ENCODE measurements at regions not wholly inside any gene's neighbourhood (a gene's known extent, or its start where the extent isn't known, plus 50 kb on each side); places are given as distances from the start of the nearest gene placed in this dataset.

DNA sequence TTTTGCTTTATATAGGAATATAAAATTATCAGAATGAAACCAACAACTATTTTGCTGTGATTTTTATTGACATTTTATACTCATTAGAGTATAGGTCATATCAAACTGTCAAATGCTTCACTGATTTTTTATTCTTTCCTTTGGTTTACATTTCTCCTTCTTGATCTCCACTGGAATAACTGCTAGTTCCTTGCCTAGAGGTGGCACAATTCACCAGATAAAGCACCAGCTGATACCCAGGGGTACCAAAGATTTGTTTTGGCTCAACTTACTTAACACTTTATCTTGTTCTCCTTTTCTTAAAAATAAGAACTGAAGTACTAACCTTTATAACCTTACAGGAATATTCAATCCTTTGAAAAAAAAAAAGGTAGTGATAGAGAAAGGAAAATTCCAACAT, 725.1 kb upstream of the CHORDC1 start:
- no peak for DNase-seq
- Histone ChIP-seq H3K4me1 (no peaks in the 10 kb centered on the region), H3K36me3 (ENCODE audit: control insufficient read depth, insufficient read depth, low read length) (no peaks in the 10 kb centered on the region), H3K4me3 (ENCODE audit: low read depth, low read length) (no peak overlapping the region), H3K27me3 (replicated peaks; ENCODE audit: control insufficient read depth, insufficient read depth, low read length) (no peaks in the 10 kb centered on the region), H3K9me3 (no peaks in the 10 kb centered on the region)
- ChIA-PET CTCF (no interaction called here), POLR2A (no interaction called here)
- TF ChIP-seq, protein P1, sequence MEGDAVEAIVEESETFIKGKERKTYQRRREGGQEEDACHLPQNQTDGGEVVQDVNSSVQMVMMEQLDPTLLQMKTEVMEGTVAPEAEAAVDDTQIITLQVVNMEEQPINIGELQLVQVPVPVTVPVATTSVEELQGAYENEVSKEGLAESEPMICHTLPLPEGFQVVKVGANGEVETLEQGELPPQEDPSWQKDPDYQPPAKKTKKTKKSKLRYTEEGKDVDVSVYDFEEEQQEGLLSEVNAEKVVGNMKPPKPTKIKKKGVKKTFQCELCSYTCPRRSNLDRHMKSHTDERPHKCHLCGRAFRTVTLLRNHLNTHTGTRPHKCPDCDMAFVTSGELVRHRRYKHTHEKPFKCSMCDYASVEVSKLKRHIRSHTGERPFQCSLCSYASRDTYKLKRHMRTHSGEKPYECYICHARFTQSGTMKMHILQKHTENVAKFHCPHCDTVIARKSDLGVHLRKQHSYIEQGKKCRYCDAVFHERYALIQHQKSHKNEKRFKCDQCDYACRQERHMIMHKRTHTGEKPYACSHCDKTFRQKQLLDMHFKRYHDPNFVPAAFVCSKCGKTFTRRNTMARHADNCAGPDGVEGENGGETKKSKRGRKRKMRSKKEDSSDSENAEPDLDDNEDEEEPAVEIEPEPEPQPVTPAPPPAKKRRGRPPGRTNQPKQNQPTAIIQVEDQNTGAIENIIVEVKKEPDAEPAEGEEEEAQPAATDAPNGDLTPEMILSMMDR (IDR thresholded peaks at IDR 0.05; ENCODE audit: insufficient read depth in 1 of 2, low read depth in 1 of 2, low read length in 1 of 2, severe bottlenecking in 1 of 2, unreplicated experiment in 1 of 2), result no peak
- H3K36me3 Mint-ChIP-seq (ENCODE audit: insufficient read depth, unreplicated experiment), result no peaks in the 10 kb centered on the region
- peaks cover 7% of the 10 kb centered on the region for H3K4me1 Mint-ChIP-seq (ENCODE audit: low read depth, unreplicated experiment)
- H3K27ac Mint-ChIP-seq (ENCODE audit: unreplicated experiment), result no peak overlapping the region
- no peak overlapping the region for H3K4me3 Mint-ChIP-seq (ENCODE audit: unreplicated experiment)
- H3K27me3 Mint-ChIP-seq (ENCODE audit: insufficient read depth, unreplicated experiment), result peaks cover 2% of the 10 kb centered on the region
- intact Hi-C loops (cut with micrococcal nuclease; ENCODE audit: unreplicated experiment), result loop anchor here (1.0 to 10.0 kb wide), 2 partner anchors 303 to 472 kb away; no protein-coding TSS in a partner anchor
- BruUV-seq (replicated peaks), result no TSS peak
- no peaks in the 10 kb centered on the region for H3K9me3 Mint-ChIP-seq (ENCODE audit: unreplicated experiment)

DNA sequence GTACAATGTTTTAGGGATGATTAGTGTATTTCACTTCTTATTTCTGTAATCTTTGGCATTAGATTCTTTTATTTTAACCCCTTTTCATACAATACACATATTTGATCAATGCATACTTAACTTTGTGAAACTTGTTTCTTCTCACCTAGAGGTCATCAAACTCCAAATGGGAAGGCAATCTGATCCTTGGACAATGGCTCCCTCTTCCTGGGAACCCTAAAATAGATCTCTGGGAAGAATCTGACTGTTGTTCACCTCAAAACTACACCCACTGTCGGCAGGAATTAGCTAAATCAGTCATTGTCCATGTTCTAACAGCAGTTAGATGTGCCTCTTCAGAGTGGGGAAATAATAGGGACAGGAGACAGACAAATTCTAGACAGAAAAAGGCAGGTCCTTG, 707.4 kb upstream of the CHORDC1 start:
- no peaks in the 10 kb centered on the region for H3K27me3 ChIP-seq (replicated peaks; ENCODE audit: control insufficient read depth, insufficient read depth, low read length)
- Mint-ChIP-seq H3K9me3 (ENCODE audit: unreplicated experiment) (no peaks in the 10 kb centered on the region), H3K36me3 (ENCODE audit: insufficient read depth, unreplicated experiment) (no peaks in the 10 kb centered on the region), H3K4me3 (ENCODE audit: unreplicated experiment) (no peak overlapping the region), H3K27ac (ENCODE audit: unreplicated experiment) (no peak overlapping the region), H3K27me3 (ENCODE audit: insufficient read depth, unreplicated experiment) (peaks cover 12% of the 10 kb centered on the region), H3K4me1 (ENCODE audit: low read depth, unreplicated experiment) (no peaks in the 10 kb centered on the region)
- H3K4me3 ChIP-seq (ENCODE audit: low read depth, low read length), result no peak overlapping the region
- H3K36me3 ChIP-seq (ENCODE audit: control insufficient read depth, insufficient read depth, low read length), result no peaks in the 10 kb centered on the region
- ChIA-PET CTCF (interaction anchor here (0.9 kb wide), 1 partner anchor 291 kb away, joined by 3 read pairs; no protein-coding TSS in a partner anchor), POLR2A (no interaction called here)
- no peaks in the 10 kb centered on the region for H3K9me3 ChIP-seq
- H3K4me1 ChIP-seq, result no peaks in the 10 kb centered on the region
- intact Hi-C loops (cut with micrococcal nuclease; ENCODE audit: unreplicated experiment), result loop anchor here (5.0 kb wide), 1 partner anchor 453 kb away; no protein-coding TSS in a partner anchor
- no peak for DNase-seq
- BruUV-seq (replicated peaks), result no TSS peak
- TF ChIP-seq, protein P1 (IDR thresholded peaks at IDR 0.05; ENCODE audit: insufficient read depth in 1 of 2, low read depth in 1 of 2, low read length in 1 of 2, severe bottlenecking in 1 of 2, unreplicated experiment in 1 of 2), result no peak

DNA sequence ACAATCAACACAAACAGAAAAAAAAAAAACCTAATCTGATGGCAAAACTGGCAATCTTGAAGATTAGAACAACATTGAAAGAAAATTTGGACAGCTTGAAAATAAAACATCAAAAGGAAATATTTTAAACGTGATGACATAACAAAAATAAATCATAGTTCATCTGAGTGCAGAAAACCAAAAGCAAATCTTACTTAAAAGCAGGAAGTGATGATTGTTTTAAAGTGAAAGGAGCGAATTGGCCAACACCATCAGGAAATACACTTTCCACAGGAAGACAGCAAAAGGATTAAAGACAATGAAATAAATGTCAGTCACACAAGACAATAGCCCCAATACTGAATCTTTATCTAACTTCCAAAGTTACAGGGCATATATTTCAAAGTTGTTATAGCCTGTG, 696.5 kb upstream of the CHORDC1 start:
- Histone ChIP-seq H3K4me1 (no peaks in the 10 kb centered on the region), H3K9me3 (peaks cover 3% of the 10 kb centered on the region; the same call in 1 of the 2 replicates), H3K4me3 (ENCODE audit: low read depth, low read length) (no peak overlapping the region), H3K27me3 (replicated peaks; ENCODE audit: control insufficient read depth, insufficient read depth, low read length) (no peaks in the 10 kb centered on the region), H3K36me3 (ENCODE audit: control insufficient read depth, insufficient read depth, low read length) (no peaks in the 10 kb centered on the region)
- Mint-ChIP-seq H3K4me1 (ENCODE audit: low read depth, unreplicated experiment) (no peaks in the 10 kb centered on the region), H3K36me3 (ENCODE audit: insufficient read depth, unreplicated experiment) (no peaks in the 10 kb centered on the region), H3K27me3 (ENCODE audit: insufficient read depth, unreplicated experiment) (no peaks in the 10 kb centered on the region), H3K4me3 (ENCODE audit: unreplicated experiment) (no peak overlapping the region), H3K27ac (ENCODE audit: unreplicated experiment) (no peak overlapping the region), H3K9me3 (ENCODE audit: unreplicated experiment) (peaks cover 16% of the 10 kb centered on the region)
- CTCF ChIA-PET, result no interaction called here
- intact Hi-C loops (cut with micrococcal nuclease; ENCODE audit: unreplicated experiment), result no loop called here
- TF ChIP-seq, protein P1 (IDR thresholded peaks at IDR 0.05; ENCODE audit: insufficient read depth in 1 of 2, low read depth in 1 of 2, low read length in 1 of 2, severe bottlenecking in 1 of 2, unreplicated experiment in 1 of 2), result no peak
- POLR2A ChIA-PET, result no interaction called here
- DNase-seq, result no peak
- no TSS peak for BruUV-seq (replicated peaks)

Data from Caco-2 (cell line).